Inflammatory macrophage treated with lipopolysaccharide for 1 hour (primary cell): ENCODE measurements at regions not wholly inside any gene's neighbourhood (a gene's known extent, or its start where the extent isn't known, plus 50 kb on each side); places are given as distances from the start of the nearest gene placed in this dataset.

Experiments used
- DNase-seq, 2 donors: peaks; one replicate each; pipeline ENCODE4 v3.0.0-alpha.2; 2020 to 2022

DNA sequence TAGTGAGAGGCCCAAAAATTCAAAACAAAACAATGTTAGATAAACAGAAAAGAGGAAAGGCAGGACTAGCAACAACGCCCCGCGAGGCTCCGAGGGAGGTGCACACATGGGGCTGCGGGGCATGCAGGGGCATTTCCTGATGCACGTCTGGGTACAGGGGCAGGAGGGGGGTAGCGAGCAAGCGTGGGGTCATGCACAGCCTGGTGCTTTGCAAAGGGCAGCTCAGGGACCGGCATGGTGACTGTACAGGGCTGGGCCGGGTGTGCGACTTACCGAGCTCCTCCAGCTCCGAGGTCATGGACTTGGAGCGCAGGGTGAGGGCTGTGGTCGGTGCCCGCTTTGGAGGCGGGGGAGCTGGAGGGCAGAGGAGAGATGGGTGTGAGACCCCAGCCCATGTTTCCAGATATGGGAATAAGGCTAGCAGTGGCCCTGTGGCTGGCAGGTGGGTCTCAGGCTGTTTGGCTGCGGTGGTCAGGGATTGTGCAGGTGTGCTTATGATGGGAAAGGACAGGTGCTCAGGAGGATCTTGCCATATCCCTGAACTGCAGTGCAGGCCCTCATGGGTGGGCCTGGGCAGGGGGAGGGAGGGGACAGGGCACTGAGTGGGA, 103.7 kb downstream of the CTTN start:
- no peak for DNase-seq

DNA sequence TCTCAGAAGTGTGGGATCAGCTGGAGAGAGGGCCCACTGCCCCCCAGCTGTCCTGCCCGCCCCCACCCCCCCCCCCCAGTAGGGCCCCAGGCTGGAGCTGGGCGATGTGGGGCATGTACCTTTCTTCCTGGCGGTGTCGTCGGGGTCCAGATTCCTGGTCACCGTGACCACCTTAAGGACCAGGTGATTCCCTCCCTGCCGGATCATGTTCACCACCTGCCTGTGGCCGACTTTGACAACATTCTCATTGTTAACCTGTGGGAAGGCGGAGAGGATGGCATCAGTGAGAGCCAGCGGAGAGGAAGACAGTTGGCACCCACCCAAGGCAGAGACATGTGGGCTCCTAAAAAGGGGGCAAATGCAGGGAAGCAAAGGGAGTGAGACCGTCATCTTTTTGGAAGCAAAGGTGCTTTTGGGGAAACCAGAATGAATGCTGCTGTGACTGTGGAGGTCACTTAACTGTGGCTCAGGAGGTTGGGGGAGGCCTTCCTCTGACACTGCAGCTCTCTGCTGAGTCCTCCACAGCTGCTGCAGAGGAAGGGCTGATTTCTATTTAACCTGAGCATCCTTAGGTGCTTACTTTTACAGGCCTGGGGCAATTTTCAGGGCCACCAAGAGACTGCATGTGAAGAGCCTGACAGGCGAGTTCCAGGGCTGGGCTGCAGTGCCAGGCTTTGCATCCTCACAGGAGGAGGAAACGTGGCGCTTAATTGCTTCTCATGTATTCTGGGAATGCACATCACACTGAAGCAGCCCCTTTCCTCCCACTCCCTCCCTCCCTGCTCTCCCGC, 104.5 kb downstream of the CTTN start:
- DNase-seq, result no peak

DNA sequence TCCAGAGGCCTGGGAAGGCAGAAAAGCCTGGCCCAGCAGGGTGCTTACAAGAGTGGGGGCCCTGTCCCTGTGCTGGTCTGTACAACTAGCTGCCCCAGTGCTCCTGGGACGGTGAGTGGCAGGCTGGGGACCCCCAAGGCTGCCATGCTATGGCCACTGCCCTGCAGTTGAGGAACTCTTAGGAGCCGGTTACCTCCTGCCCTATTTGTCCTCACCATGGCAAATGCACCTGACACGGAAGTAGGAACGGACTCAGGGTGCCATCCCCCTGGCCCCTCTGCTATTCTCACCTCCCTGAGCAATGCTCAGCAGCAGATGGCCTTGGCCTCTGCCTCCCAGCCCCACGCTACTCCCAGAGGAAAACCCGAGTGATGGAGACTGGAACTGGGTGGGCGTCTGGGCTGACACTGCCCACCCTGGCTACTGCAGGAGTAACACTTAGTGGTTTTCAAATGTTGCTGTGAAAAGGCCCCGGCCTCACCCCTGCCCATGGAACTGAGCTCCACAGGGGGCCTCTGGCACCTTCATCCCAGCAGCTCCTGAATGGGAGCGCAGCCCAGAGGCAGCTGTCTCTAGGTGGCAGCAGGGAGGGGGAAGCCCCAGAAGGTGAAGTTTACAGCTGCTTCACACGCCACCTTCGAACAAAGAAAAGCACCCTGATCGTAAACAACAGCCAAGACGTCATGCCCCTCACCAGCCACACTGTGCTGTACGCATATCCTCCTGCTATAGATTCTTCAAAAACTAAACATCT, 105.3 kb downstream of the CTTN start:
- DNase-seq, result no peak

DNA sequence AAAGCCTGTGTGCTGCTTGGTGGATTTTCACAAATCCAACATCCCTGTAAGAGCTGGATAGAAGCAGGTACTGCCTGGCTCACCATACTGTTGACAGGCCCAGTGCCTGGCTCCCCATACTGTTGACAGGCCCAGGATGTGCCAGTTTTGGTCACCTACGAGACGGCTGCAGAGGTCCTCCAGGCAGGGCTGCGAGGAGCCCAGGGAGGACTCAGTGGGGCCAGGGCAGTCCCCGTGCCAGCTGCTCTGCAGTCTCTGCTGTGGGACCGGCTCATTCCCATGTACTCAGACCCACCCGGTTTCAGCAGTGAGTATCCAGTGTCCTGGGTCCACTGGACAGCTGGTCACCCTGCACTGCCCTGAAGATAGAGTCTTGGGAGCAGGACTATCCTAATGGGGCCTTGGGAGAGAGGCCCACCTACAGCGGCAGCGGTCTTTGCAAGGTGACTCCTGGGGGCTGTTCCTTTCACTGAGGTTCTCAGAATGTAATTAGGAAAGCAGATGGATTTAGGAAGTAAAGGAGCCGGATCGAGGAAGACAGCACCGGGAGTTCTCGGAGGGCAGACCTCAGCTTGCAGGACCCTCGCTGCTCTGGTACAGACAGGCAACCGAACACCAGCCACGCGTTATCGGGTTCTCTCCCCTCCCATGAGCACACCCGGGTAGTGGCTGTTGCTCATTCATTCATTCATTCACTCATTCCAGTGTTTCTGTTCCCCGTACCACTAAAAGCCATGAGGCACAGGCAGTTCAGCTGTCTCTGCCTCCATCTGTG, 106.1 kb downstream of the CTTN start:
- no peak for DNase-seq

DNA sequence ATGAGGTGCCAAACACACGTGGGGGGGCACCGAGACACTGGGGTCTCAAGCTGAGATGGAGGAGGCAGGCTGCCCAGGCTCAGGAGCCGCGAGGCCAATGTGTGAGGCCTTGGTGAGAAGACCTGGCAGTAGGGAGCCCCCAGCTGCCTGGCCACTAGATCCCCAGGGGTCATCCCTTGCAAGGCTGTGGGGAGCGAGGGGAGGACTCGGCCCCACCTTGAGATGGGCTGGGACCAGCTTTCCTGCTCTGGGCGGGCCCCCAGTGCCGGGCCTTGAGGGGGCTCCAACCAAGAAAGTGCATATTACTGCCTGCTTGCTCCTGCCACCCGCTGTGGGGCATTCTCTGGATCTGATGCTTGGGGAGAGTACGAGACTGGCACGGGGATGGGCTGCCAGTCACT, 107.0 kb downstream of the CTTN start:
- DNase-seq, result no peak

DNA sequence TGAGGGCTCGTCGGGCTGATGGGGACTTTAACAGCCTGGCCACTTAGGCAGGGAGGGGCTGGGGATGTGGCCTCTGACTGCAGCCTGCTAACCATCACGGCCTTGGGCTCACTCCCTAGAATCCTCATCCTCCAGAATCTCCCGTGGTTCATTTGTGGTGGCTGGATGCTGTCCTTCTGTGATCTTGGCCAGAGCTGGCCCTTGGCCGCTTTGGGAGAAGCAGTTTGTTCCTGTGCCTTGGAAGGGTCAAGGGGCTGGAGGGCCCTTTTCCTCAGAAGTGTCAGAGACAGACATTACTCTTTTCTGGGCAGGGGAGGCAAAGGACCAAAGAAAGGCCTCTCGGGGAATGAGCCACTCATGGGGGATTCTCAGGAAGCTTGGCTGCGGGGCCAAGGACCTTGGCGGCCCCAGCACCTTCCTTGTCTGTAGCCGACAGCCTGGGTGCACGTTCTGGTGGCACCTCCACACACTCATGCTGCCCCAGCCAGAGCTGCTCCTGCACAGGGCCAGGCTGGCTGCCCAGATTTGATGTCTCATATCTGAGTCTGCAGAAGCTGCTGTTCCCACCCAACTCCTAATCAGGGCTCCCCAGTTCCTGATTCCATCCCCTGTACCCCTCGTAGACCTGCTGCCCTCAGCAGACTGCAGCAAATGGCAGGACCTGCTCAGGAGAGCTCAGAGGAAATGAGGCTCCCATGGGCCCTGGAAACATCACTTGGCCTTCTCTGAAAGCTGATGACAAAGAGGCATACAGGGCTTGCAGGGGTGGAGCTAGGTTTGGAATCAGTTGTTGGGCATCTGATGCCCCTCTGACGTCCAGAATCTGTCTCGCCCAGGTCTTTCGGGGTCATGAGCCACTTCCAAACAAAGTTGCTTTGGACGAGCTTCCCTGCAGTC, 107.7 kb downstream of the CTTN start:
- DNase-seq, result no peak

DNA sequence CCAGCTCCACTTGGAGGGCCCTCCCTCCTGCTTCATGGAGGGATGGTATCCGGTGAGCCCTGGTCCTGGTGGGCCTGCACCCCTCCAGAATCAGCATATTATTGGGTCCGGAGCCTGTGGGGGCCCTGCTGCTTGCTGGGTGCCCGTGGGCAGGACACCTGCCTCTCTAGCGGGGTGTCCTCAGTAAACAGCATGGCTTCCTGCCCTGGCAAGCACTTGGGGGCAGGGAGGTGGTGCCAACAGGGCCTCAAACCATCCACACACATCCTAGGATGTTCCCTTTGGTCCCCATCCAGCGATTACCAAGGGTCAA, 108.3 kb downstream of the CTTN start:
- no peak for DNase-seq

DNA sequence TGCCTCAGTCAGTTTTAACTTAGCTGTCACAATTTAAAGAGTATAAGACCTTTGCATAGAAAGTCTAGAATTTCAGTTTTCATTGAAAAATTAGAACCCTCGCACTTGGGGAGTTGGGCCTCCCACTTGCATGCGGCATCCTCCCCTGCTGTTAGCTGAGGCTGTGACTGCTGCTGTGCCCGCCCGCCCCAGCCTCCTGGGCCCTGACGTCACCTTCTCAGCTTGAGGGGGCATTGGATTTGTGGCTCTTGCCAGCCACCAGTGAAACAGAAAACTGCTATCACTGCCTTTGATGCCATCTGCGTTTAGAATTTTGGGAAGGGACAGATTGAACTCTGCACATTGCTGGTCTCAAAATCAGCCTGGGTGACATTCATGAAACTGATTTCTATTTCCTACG, 108.7 kb downstream of the CTTN start:
- DNase-seq, result no peak

DNA sequence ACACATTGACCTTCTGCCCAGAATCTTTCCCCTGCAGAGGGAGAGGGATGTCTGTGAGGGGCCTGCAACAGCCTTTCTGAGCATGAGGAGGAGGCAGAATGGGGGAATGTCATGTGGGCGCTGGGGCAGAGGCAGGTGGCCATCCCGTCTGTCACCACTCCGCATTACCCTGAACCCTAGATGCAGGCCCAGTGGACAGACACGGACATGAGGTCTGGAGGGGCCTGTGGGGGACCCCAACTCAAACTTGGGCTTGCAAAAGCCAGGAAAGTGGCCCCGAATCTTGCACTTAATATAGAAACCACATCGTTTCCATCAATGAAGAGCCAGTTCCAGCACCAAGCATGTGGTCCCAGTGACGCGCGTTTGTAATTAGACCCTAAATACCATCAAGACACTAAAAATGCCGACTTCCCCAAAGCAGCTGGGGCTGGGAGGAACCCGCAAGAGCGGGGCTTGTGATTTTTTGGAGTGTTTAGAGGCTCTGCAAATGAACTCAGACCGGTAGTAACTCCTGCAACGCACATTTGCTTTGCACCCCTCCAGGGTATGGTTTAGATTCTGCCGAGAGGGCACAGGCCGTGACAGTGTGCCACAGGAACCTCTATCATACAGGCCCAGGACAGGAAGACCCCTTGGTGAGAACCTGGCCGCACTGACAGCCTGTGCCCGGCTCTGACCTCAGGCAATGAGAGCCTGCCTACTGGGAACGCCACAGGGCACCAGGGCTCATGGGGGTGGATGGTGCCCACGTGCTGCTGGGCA, 109.3 kb downstream of the CTTN start:
- DNase-seq, result no peak

DNA sequence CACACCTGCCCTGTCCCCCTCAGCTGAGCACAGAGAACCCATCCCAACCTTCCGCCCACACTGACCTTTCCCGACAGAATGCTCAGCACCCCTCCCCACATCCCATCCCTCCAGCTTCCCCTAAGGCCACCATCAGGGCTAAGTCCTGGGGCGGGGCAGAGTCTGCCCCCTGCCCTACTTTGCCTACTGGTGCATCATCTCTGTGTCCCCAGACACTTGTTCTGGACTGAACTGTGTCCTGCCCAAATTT, 109.8 kb downstream of the CTTN start:
- no peak for DNase-seq

DNA sequence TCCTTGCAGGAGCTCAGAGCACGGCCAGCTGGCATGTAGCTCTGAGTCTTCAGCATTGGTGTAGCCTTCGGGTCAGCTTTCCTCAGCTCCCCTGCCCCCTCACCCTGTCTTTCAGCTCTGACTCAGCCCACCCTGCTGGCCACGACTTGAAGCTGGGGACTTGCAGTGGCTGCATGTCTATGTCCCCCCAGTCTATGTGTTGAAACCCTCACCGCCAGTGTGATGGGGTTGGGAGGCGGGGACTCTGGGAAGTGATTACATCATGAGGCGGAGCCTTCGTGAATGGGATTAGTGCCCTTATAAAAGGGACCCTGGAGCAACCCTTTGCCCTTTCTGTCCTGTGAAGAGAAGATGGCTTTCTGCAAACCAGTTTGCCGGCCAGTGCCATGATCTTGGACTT, 111.1 kb downstream of the CTTN start:
- no peak for DNase-seq

DNA sequence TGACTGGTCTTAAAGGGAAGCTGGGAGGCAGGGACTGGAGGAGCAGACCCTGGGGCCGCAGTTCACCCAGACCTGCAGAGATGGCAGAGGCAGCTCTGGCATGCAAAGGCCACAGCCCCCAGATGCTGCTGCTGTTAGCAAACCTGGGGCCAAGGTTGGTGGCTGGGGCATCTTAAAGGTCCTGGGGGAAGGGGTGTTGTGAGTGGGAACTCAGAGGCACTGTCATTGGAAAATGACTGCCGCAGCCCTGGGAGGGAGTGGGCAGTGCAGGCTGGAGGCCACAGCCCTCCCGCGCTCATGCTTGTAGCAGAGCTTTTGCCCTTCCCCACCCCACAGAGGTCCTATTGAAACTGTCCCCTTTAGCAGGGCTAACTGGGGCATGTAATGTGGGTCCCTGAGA, 111.8 kb downstream of the CTTN start:
- DNase-seq, result no peak

DNA sequence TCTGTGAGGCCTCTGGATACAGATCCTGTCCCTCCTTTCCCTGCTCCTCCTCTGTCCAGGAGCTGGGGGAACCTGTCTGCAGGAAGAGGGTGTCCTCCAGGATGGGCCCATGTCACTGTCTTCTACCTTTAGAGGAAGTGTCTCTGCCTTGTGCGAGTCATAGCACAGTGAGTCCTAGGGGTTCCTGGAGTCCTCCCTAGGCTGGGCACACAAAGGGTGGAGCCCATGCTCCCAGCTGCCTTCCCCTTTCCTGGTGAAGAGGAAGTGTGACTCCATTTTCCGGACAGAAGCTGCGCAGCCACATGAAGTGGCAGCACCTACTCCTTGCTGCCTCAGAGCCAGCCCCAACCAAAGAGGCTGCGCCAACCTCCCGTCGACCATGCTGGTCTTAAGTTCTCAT, 112.2 kb downstream of the CTTN start:
- peak; percentile 7 to 8 for DNase-seq

DNA sequence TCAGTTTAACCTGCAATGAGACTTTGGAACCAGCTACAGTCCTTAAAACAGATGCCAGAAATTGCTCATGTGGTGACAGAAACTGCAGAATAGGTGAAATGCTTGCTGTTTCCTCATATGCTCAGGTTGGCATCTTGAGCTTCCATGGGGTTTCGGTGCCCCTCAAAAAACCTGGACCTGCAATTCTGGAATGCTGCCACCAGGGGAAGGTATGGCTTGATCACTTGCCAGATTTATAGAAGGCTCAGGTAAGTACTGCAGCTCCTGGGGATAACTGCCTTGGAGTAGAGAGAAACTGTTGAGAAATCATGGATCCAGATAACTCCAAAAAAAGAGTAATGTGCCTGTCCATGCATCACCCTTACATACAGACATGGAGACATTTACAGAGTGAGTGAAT, 113.0 kb downstream of the CTTN start:
- no peak for DNase-seq

DNA sequence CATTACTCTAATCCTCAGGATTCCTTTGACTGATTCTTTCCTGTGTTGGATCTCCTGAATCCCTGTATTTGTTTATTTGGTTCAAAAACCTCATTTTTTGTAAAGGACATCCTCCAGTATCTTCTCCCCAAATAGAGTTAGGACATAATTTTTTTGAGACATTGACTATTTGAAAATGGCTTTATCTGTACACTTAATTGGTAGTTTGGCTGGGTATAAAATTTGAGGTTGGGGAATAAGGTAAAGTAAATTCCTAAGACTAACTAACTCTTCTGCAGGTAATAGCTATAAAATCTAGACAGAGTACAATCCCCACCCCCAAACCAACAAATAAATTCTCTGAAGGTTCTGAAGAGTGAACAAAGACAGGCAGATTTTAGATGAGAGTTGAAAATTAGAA, 114.4 kb downstream of the CTTN start:
- DNase-seq, result no peak

DNA sequence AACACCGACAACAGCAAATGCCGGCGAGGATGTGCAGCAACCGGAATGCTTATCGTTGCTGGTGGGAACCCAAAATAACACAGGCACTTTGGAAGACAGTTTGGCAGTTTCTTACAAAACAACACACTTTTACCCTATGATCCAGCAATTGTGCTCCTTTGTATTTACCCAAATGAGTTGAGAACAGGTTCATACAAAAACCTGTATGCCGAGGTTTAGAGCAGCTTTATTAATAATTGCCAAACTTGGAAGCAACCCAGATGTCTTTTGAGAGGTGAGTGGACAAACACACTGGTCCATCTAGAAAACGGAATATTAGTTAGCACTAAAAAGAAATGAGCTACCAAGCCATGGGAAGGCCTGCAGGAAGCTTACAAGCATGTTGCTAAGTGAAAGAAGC, 118.9 kb downstream of the CTTN start:
- no peak for DNase-seq

DNA sequence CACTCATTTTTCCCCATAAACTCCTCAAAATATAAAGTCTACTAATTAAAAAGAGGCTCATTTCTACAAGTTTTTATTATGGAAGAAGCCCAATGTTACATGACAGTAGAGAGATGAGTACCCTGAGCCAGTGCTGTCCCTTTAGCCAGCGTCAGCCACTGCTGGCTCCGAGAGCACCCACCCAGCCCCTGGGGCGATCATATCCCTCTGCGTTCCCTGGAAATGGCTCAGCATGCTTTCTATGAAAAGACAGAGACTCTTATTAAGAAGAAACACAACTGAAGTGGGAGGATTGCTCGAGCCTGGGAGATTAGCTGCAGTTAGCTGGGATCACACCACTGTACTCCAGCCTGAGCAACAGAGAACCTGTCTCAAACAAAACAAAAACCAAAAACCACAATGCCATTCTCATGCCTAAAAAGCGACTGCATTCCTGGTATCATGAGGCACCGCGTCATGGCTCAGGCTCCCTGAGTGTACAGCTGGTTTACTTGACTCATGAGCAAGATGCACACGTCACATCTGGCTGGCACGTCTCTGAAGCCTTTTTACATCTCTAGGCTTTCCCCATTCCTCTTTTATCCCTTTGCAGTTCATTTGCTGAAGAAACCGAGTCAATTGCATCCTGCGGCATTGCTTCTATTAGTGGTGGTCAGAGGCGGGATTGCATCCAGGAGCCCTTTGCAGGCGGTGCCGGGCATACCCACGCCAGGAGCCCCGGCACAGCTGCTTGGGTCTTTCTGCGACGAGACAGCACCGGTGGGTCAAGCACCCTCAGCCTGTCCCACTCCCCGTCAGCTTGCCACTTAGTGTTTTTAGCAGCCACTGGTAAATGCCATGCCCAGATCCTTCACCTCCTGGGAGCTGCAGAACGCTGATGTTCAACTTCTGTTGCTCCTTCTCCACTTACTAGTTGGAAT, 119.9 kb downstream of the CTTN start:
- no peak for DNase-seq

DNA sequence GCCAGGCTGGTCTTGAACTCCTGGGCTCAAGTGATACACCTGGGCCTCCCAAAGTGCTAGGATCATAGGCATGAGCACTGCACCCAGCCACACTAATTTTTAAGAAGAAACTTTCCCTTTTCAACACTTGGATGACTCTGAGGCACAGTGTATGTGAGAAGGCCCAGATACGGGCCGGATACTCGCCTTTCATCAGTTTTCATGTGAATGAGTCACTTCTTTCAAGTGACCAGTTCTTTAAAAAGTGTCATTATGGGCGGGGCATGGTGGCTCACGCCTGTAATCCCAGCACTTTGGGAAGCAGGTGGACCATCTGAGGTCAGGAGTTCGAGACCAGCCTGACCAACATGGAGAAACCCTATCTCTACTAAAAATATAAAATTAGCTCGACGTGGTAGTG, 120.8 kb downstream of the CTTN start:
- peak in 1 of 2 donors; percentile 0 for DNase-seq

DNA sequence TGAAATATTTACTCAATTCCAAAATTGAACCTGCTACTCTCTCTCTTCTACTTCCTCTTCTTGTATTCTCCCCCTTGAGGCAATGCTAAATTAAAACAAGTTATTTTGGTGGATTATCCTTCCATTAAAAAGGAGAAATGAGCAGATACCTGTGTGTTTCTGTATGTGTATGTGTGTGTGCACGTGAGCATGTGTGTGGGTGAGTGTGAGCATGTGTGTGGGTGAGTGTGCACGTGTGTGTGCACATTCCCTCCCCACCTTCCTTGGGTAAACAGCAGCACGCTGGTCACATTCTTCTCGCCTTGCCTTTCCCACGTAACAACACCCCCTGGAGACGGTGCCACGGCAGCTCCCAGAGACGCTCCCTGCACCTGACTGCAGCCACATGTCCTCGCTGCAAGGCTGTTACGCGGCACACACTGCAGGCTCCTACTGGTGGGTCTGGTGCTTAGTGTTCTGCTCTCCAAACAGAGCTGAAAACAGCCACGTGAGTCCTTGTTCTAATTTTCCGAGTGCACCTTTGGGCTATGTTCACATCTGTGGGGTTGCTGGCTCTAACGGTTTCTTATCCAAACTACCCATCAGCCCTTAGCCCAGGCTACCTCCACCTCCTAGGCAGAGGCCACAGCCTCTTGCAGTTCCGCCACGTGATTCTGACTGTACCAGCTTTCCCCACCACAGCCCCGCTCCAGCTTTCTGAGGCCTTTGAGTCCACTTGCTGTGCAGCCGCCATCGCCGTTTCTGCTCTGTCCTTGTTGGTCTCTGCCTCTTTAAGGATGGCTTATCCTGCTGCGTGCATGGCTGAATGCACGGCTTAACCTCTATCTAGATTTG, 123.4 kb downstream of the CTTN start:
- DNase-seq, result no peak

DNA sequence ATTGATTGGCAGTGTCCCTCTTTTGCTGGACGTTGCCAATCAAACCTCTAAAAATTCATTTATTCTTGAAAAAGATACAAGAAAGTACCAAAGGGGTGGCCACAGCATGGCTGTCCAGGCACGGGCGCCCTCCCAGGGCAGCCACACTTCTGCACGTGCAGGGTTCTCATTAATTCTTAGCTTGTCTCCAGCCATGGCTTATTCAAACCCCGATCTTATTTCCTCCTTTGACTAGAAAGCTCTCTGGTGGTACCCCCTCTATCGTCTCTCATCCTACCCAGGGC, 123.9 kb downstream of the CTTN start:
- DNase-seq, result no peak
